IMR-90 (cell line): ENCODE measurements at regions not wholly inside any gene's neighbourhood (a gene's known extent, or its start where the extent isn't known, plus 50 kb on each side); places are given as distances from the start of the nearest gene placed in this dataset.
"Not testable (repeated sequence)": the region's sequence is repeated elsewhere in the genome, so short reads cannot be mapped to it uniquely, and the experiment has no call there.

ENCODE experiments used
- BHLHE40 ChIP-seq: fragments of 150-350 bp; IDR thresholded peaks from 2 replicates; pipeline ENCODE4 v1.6.1; 2016; ENCODE audit warnings: mild to moderate bottlenecking, low read depth, low read length
- CEBPB ChIP-seq: IDR thresholded peaks from 2 replicates; pipeline ENCODE4 v1.6.1; 2012; ENCODE audit warnings: low read depth, low read length, improper control_type of control experiment
- CTCF ChIP-seq: conservative IDR thresholded peaks from 2 replicates; pipeline ENCODE4 v1.5.1; 2012; ENCODE audit warnings: mild to moderate bottlenecking, low read depth, low read length, improper control_type of control experiment
- FOS ChIP-seq: fragments of 150-350 bp; IDR thresholded peaks from 2 replicates; pipeline ENCODE4 v1.6.1; 2016; ENCODE audit warnings: low read depth, low read length
- MAFK ChIP-seq: IDR thresholded peaks from 2 replicates; pipeline ENCODE4 v1.6.1; 2012; ENCODE audit warnings: low read depth, low read length, improper control_type of control experiment
- MAZ ChIP-seq: IDR thresholded peaks from 2 replicates; pipeline ENCODE4 v1.6.1; 2012; ENCODE audit warnings: low read depth, mild to moderate bottlenecking, low read length, improper control_type of control experiment, moderate library complexity, borderline replicate concordance
- MXI1 ChIP-seq: IDR thresholded peaks from 2 replicates; pipeline ENCODE4 v1.6.1; 2012; ENCODE audit warnings: low read depth, mild to moderate bottlenecking, low read length, moderate library complexity, borderline replicate concordance
- POLR2A ChIP-seq: IDR thresholded peaks from 2 replicates; pipeline ENCODE4 v1.6.1; 2012; ENCODE audit warnings: mild to moderate bottlenecking, low read depth, low read length
- RAD21 ChIP-seq: IDR thresholded peaks from 2 replicates; pipeline ENCODE4 v1.6.1; 2012; ENCODE audit warnings: low read length, improper control_type of control experiment
- RFX5 ChIP-seq: IDR thresholded peaks from 2 replicates; pipeline ENCODE4 v1.8.0; 2012; ENCODE audit warnings: low read depth, mild to moderate bottlenecking, low read length, moderate library complexity
- USF2 ChIP-seq: fragments of 150-350 bp; IDR thresholded peaks from 2 replicates; pipeline ENCODE4 v1.6.1; 2017; ENCODE audit warnings: mild to moderate bottlenecking, antibody characterized with exemption, low read length, low read depth

- TF ChIP-seq POLR2A, CEBPB, MXI1, RFX5, CTCF, FOS, RAD21, MAZ, BHLHE40, MAFK, USF2: not testable (repeated sequence)
These were observed 2316.1 kb upstream of the TPTE start for GRCh38 chr21:8205094-8205891.
